K562 (cell line): ENCODE measurements at regions not wholly inside any gene's neighbourhood (a gene's known extent, or its start where the extent isn't known, plus 50 kb on each side); places are given as distances from the start of the nearest gene placed in this dataset.

Experiments used
- BRCA1 ChIP-seq, 2 experiments: fragments of 450-650 bp in 1 of 2; sonication (generic) in 1 of 2; formaldehyde crosslinking in 1 of 2; IDR thresholded peaks; 2 replicates each; pipeline versions ENCODE4 v1.5.0 to v1.6.1; 2017 to 2020; ENCODE audit warnings: mild to moderate bottlenecking in 1 of 2, missing genetic modification reagents in 1 of 2
- CREB1 ChIP-seq, 2 experiments: sonication (generic) in 1 of 2; formaldehyde crosslinking in 1 of 2; IDR thresholded peaks; 2 replicates each; pipeline versions ENCODE4 v1.6.1 to v1.8.0; 2012 to 2022; ENCODE audit warnings: inconsistent platforms in 1 of 2, mild to moderate bottlenecking in 1 of 2, missing genetic modification reagents in 1 of 2, moderate library complexity in 1 of 2
- GABPB2 ChIP-seq: fragments of 250-450 bp; sonication (Bioruptor Pico); conservative IDR thresholded peaks from 2 replicates; pipeline ENCODE4 v1.5.1; 2021; ENCODE audit warnings: mild to moderate bottlenecking
- MAZ ChIP-seq, 2 experiments: fragments of 450-650 bp in 1 of 2; sonication (generic) in 1 of 2; formaldehyde crosslinking; IDR thresholded peaks in 1 of 2; conservative IDR thresholded peaks in 1 of 2; 2 replicates each; pipeline versions ENCODE4 v1.4.0 to v1.5.0; 2020; ENCODE audit warnings: mild to moderate bottlenecking in 1 of 2, missing genetic modification reagents in 1 of 2
- PHF20 ChIP-seq: fragments of 450-650 bp; IDR thresholded peaks from 2 replicates; pipeline ENCODE4 v1.6.1; 2018; ENCODE audit not compliant: partially characterized antibody
- POLR3A ChIP-seq: IDR thresholded peaks from 2 replicates; pipeline ENCODE4 v1.6.1; 2011; ENCODE audit warnings: borderline replicate concordance, mild to moderate bottlenecking, moderate library complexity; ENCODE audit not compliant: insufficient read length, insufficient read depth; ENCODE audit errors: extremely low read depth
- RCOR1 ChIP-seq, 2 experiments: IDR thresholded peaks; 2 replicates each; pipeline ENCODE4 v1.6.1; 2012; ENCODE audit warnings: low read depth in 2 of 2, low read length in 2 of 2, borderline replicate concordance in 1 of 2, improper control_type of control experiment in 1 of 2
- RUNX1 ChIP-seq: sonication (generic); IDR thresholded peaks from 2 replicates; pipeline ENCODE4 v1.6.1; 2016; ENCODE audit warnings: antibody characterized with exemption, low read depth
- SLC30A9 ChIP-seq: fragments of 250-450 bp; sonication (Bioruptor Pico); IDR thresholded peaks from 2 replicates; pipeline ENCODE4 v1.8.0; 2022; ENCODE audit warnings: mild to moderate bottlenecking, moderate library complexity
- SMAD1 ChIP-seq: fragments of 150-350 bp; IDR thresholded peaks from 2 replicates; pipeline ENCODE4 v1.6.1; 2014; ENCODE audit warnings: low read length, low read depth; ENCODE audit not compliant: partially characterized antibody
- THRAP3 ChIP-seq: fragments of 450-650 bp; IDR thresholded peaks from 2 replicates; pipeline ENCODE4 v1.6.1; 2016; ENCODE audit warnings: mild to moderate bottlenecking, inconsistent platforms, borderline replicate concordance
- TRIM28 ChIP-seq: fragments of 450-650 bp; IDR thresholded peaks from 2 replicates; pipeline ENCODE4 v1.6.1; 2017
- YY1 ChIP-seq, 3 experiments: IDR thresholded peaks; 2 replicates each; pipeline ENCODE4 v1.6.1; 2011; ENCODE audit warnings: low read length in 2 of 3, mild to moderate bottlenecking in 2 of 3, moderate library complexity in 2 of 3, borderline replicate concordance in 1 of 3, control low read depth in 1 of 3, low read depth in 1 of 3; ENCODE audit not compliant: insufficient read depth in 3 of 3, insufficient replicate concordance in 2 of 3, control insufficient read depth in 1 of 3, insufficient read length in 1 of 3; ENCODE audit errors: extremely low read depth in 1 of 3
- ZNF24 ChIP-seq: fragments of 450-650 bp; IDR thresholded peaks from 2 replicates; pipeline ENCODE4 v1.6.1; 2016
- ZNF589 ChIP-seq: fragments of 200-800 bp; sonication (Bioruptor generic); IDR thresholded peaks from 2 replicates; pipeline ENCODE4 v1.6.1; 2016; ENCODE audit warnings: low read depth, missing genetic modification characterization, missing compliant biosample characterization
- TF ChIP-seq, protein P1 (sequence below): fragments of 450-650 bp; IDR thresholded peaks from 2 replicates; pipeline ENCODE4 v1.6.1; 2017; ENCODE audit warnings: mild to moderate bottlenecking, moderate library complexity
- TF ChIP-seq, protein P2 (sequence below): sonication (generic); formaldehyde crosslinking; IDR thresholded peaks from 2 replicates; pipeline ENCODE4 v1.8.1; 2023; ENCODE audit warnings: mild to moderate bottlenecking, missing genetic modification reagents
- TF ChIP-seq, protein P3 (sequence below): sonication (generic); formaldehyde crosslinking; IDR thresholded peaks from 2 replicates; pipeline ENCODE4 v1.8.0; 2022; ENCODE audit warnings: missing genetic modification reagents, mild to moderate bottlenecking, moderate library complexity, borderline replicate concordance
- TF ChIP-seq, protein P4 (sequence below): IDR thresholded peaks from 3 replicates; pipeline ENCODE4 v1.6.1; 2011; ENCODE audit warnings: borderline replicate concordance, mild to moderate bottlenecking, moderate library complexity; ENCODE audit not compliant: insufficient read length; ENCODE audit errors: extremely low read depth

DNA sequence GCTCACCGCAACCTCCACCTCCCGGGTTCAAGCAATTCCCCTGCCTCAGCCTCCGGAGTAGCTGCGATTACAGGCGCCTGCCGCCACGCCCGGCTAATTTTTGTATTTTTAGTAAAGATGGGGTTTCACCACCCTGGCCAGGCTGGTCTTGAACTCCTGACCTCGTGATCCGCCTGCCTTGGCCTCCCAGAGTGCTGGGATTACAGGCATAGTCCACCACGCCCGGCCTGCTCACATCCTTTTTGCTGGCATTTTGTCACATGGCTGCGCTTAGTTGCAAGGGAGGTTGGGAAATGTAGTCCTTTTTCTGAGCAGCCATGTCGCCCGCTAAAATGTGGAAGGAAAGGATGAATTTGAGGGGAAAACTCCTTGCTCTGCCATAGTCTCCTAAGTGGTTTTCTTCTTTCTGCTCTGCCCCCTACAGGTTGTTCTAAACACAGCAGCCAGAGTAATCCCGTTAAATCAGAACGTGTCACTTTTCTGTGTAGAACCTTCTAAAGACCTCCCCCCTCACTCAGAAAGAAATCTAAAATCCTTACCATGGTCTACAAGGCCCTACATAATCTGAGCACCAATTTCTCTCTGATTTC lies 57.8 kb upstream of the HSPA9 start (continued):
- no peak for TF ChIP-seq BRCA1 (IDR thresholded peaks at IDR 0.05)
- no peak for TF ChIP-seq BRCA1 (CRISPR knock-in tag; IDR thresholded peaks at IDR 0.05)
- TF ChIP-seq, protein P1, sequence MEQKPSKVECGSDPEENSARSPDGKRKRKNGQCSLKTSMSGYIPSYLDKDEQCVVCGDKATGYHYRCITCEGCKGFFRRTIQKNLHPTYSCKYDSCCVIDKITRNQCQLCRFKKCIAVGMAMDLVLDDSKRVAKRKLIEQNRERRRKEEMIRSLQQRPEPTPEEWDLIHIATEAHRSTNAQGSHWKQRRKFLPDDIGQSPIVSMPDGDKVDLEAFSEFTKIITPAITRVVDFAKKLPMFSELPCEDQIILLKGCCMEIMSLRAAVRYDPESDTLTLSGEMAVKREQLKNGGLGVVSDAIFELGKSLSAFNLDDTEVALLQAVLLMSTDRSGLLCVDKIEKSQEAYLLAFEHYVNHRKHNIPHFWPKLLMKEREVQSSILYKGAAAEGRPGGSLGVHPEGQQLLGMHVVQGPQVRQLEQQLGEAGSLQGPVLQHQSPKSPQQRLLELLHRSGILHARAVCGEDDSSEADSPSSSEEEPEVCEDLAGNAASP: no peak
- TF ChIP-seq, protein P2, sequence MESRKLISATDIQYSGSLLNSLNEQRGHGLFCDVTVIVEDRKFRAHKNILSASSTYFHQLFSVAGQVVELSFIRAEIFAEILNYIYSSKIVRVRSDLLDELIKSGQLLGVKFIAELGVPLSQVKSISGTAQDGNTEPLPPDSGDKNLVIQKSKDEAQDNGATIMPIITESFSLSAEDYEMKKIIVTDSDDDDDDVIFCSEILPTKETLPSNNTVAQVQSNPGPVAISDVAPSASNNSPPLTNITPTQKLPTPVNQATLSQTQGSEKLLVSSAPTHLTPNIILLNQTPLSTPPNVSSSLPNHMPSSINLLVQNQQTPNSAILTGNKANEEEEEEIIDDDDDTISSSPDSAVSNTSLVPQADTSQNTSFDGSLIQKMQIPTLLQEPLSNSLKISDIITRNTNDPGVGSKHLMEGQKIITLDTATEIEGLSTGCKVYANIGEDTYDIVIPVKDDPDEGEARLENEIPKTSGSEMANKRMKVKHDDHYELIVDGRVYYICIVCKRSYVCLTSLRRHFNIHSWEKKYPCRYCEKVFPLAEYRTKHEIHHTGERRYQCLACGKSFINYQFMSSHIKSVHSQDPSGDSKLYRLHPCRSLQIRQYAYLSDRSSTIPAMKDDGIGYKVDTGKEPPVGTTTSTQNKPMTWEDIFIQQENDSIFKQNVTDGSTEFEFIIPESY (CRISPR knock-in tag): 0 out of 2 replicates have a peak, but pooled peaks have one; percentile 17
- TF ChIP-seq RUNX1: no peak
- peak; percentile 51 to 93 (median 83) for TF ChIP-seq YY1 (IDR thresholded peaks at IDR 0.05; ENCODE audit: borderline replicate concordance in 1 of 3, control insufficient read depth in 1 of 3, extremely low read depth in 1 of 3, insufficient read depth in 3 of 3, insufficient read length in 1 of 3, insufficient replicate concordance in 2 of 3, low read depth in 1 of 3, low read length in 2 of 3)
- no peak for TF ChIP-seq THRAP3
- TF ChIP-seq PHF20: peak; percentile 73
- no peak for TF ChIP-seq ZNF589 (CRISPR knock-in tag)
- TF ChIP-seq POLR3A: peak; percentile 17
- 0 out of 4 replicates have a peak, but pooled peaks of 1 of the 2 experiments have one; percentile 9 for TF ChIP-seq RCOR1 (IDR thresholded peaks at IDR 0.05; ENCODE audit: borderline replicate concordance in 1 of 2, low read depth in 2 of 2, low read length in 2 of 2)
- TF ChIP-seq TRIM28: peak; percentile 44; the same call in 1 of the 2 replicates
- TF ChIP-seq, protein P3, sequence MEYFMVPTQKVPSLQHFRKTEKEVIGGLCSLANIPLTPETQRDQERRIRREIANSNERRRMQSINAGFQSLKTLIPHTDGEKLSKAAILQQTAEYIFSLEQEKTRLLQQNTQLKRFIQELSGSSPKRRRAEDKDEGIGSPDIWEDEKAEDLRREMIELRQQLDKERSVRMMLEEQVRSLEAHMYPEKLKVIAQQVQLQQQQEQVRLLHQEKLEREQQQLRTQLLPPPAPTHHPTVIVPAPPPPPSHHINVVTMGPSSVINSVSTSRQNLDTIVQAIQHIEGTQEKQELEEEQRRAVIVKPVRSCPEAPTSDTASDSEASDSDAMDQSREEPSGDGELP (CRISPR knock-in tag): peak; percentile 53; the same call in 1 of the 2 replicates
- peak in 1 of 2 experiments; percentile 30; a peak in 1 of 4 replicates for TF ChIP-seq MAZ (CRISPR knock-in tag; conservative IDR thresholded peaks at IDR 0.05 in 1 of 2, IDR thresholded peaks at IDR 0.05 in 1 of 2)
- TF ChIP-seq, protein P4, sequence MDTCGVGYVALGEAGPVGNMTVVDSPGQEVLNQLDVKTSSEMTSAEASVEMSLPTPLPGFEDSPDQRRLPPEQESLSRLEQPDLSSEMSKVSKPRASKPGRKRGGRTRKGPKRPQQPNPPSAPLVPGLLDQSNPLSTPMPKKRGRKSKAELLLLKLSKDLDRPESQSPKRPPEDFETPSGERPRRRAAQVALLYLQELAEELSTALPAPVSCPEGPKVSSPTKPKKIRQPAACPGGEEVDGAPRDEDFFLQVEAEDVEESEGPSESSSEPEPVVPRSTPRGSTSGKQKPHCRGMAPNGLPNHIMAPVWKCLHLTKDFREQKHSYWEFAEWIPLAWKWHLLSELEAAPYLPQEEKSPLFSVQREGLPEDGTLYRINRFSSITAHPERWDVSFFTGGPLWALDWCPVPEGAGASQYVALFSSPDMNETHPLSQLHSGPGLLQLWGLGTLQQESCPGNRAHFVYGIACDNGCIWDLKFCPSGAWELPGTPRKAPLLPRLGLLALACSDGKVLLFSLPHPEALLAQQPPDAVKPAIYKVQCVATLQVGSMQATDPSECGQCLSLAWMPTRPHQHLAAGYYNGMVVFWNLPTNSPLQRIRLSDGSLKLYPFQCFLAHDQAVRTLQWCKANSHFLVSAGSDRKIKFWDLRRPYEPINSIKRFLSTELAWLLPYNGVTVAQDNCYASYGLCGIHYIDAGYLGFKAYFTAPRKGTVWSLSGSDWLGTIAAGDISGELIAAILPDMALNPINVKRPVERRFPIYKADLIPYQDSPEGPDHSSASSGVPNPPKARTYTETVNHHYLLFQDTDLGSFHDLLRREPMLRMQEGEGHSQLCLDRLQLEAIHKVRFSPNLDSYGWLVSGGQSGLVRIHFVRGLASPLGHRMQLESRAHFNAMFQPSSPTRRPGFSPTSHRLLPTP: peak; percentile 49
- no peak for TF ChIP-seq CREB1 (IDR thresholded peaks at IDR 0.05)
- TF ChIP-seq CREB1 (CRISPR knock-in tag; IDR thresholded peaks at IDR 0.05): peak; percentile 39; the same call in 1 of the 2 replicates
- TF ChIP-seq SMAD1: no peak
- peak; percentile 78; the same call in 1 of the 2 replicates for TF ChIP-seq ZNF24
- TF ChIP-seq GABPB2 (CRISPR knock-in tag): no peak
- TF ChIP-seq SLC30A9 (CRISPR knock-in tag): no peak
